ENCODE measurements at regions not wholly inside any gene's neighbourhood (a gene's known extent, or its start where the extent isn't known, plus 50 kb on each side); places are given as distances from the start of the nearest gene placed in this dataset.

DNA sequence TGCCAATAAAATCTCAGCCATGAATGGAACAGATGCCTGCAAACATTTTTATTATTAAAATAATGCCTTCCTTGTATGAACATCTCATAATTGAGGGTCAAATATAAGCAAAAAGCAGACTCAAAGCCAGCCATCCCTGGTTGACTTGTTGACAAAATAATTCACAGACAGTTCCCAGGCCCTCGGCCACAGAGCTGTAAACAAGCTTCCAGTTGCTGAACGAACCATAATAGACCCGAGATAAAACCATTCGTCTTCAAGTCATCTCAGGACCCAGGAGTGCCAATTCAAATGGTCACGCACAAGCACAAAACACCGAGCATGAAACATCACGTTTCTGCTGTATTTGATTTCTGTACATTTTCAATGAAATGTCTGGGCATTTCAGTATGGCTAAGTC lies 113.3 kb upstream of the CDYL start:
- TF ChIP-seq CTCF (IDR thresholded peaks at IDR 0.05) (no peak), POLR2AphosphoS5 (IDR thresholded peaks at IDR 0.05) (no peak), POLR2A (IDR thresholded peaks at IDR 0.05) (no peak)

Data from gastroesophageal sphincter (tissue), 3 donors.